Pancreas (tissue), 10 donors: ENCODE measurements at regions not wholly inside any gene's neighbourhood (a gene's known extent, or its start where the extent isn't known, plus 50 kb on each side); places are given as distances from the start of the nearest gene placed in this dataset.

ENCODE experiments used
- ATAC-seq, 4 donors: fragments of 200-7000 bp; cut with Tn5 transposase; one replicate each; pipeline versions ENCODE4 v1.8.0 to v1.9.1; 2020; ENCODE audit warnings: mild to moderate bottlenecking in 4 of 4, moderate library complexity in 4 of 4
- DNase-seq, 6 donors: peaks; one replicate each; pipeline ENCODE4 v3.0.0-alpha.2; 2020
- FAIRE-seq: peaks from 2 replicates; lab custom pipeline; 2012; peaks lifted over from hg19 to GRCh38; lab: Jason Lieb, UNC
- H3K27ac ChIP-seq, 4 donors: fragments of 200-600 bp; sonication (generic); 1 replicate in 3 of 4; 2 replicates in 1 of 4; pipeline versions ENCODE4 v1.5.0 to v1.8.0; 2020
- H3K27me3 ChIP-seq, 4 donors: fragments of 200-600 bp; one replicate each; pipeline ENCODE4 v1.8.0; 2021
- H3K36me3 ChIP-seq, 3 donors: fragments of 200-600 bp; sonication (generic) in 1 of 3; one replicate each; pipeline versions ENCODE4 v1.5.0 to v1.8.0; 2020 to 2021
- H3K4me1 ChIP-seq, 3 donors: fragments of 200-600 bp; one replicate each; pipeline ENCODE4 v1.8.0; 2021
- H3K4me3 ChIP-seq, 4 donors: fragments of 200-600 bp; sonication (generic) in 2 of 4; one replicate each; pipeline versions ENCODE4 v1.5.0 to v1.8.0; 2020 to 2021
- H3K9me3 ChIP-seq, 4 donors: fragments of 200-600 bp; one replicate each; pipeline ENCODE4 v1.8.0; 2021
- WGBS, 2 donors: extraction: QIAGEN DNeasy Blood & Tissue Kit; methylation state at CpG; one replicate each; pipeline ENCODE4 v1.1.7; 2013; 5-methylcytosine and 5-hydroxymethylcytosine counted together
- intact Hi-C, 3 donors: fragments of 100-400 bp; cut with DNase I; formaldehyde crosslinking; loops; one replicate each; pipeline versions ENCODE4 v1.11.1 to v1.14.2; 2022
- TF ChIP-seq, protein P1 (sequence below), 4 donors: fragments of 200-600 bp; sonication (generic) in 3 of 4; IDR thresholded peaks; one replicate each; pipeline versions ENCODE4 v1.5.0 to v1.8.0; 2021; ENCODE audit warnings: antibody characterized with exemption in 4 of 4
- donor health status: healthy with polysubstance abuse.
- donor health status: DM: no; HTN: no; CAD: no; lungs with moderate emphysema.
- donor health status: DM: no; HTN: no; CAD: no.
- donor health status: control.
- donor health status: control.
- donor health status: Bipolar disorder and iron deficiency.
- donor health status: DM: yes; HTN: yes; CAD: no.
- donor health status: DM: no; HTN: no; CAD: no.
- donor health status: DM: no; HTN: no; CAD: no.
- donor health status: DM: yes; HTN: yes; CAD: no.

DNA sequence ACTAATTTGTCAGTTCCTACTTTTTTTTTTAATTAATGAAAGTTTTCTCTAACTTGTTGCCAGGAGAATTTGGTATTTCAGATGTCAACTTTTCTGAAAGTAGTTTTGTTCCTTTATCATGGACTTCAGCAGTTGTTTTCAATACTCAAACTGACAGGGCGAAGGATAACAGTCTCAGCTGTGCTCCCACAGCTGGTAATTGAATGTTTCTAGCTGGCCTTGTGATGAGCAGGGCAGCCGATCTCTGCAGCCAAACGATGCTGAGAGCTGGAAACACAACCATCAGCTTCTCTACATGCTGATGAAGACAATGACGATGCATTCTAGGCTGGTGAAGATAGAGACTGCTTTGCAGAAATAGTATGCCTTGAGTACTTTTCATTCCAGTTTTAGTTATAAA is 130.0 kb upstream of the MAP9 start:
- no peaks in the 10 kb centered on the region for H3K9me3 ChIP-seq
- no peaks in the 10 kb centered on the region for H3K36me3 ChIP-seq
- DNase-seq: no peak
- TF ChIP-seq, protein P1, sequence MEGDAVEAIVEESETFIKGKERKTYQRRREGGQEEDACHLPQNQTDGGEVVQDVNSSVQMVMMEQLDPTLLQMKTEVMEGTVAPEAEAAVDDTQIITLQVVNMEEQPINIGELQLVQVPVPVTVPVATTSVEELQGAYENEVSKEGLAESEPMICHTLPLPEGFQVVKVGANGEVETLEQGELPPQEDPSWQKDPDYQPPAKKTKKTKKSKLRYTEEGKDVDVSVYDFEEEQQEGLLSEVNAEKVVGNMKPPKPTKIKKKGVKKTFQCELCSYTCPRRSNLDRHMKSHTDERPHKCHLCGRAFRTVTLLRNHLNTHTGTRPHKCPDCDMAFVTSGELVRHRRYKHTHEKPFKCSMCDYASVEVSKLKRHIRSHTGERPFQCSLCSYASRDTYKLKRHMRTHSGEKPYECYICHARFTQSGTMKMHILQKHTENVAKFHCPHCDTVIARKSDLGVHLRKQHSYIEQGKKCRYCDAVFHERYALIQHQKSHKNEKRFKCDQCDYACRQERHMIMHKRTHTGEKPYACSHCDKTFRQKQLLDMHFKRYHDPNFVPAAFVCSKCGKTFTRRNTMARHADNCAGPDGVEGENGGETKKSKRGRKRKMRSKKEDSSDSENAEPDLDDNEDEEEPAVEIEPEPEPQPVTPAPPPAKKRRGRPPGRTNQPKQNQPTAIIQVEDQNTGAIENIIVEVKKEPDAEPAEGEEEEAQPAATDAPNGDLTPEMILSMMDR (IDR thresholded peaks at IDR 0.05): no peak
- 50 to 52% methylated on average over 4 of the region's 4 CpGs for WGBS, 2 donors
- FAIRE-seq: no peak
- intact Hi-C loops: no loop called here
- no peak overlapping the region for H3K4me3 ChIP-seq
- H3K27ac ChIP-seq: no peak overlapping the region
- H3K4me1 ChIP-seq: no peaks in the 10 kb centered on the region
- no peak for ATAC-seq
- no peaks in the 10 kb centered on the region for H3K27me3 ChIP-seq

DNA sequence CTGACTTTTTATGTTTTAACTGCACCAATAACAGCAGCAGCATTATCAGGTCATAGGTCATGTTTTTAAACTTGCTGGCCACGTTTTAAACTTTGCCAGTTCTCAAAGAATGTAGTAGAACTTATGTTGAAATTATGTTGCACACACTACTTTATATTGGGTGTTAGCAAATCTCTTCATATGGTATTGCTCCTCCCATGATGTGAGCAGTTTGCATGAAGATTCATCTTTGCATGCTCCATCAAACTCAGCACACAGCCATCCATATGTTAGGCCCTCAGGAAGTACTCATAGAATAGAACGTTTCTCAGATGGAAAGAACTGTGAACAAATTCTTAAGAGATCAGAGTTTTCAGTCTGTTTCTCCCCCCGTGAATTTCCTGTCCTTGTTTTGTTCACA is 128.6 kb upstream of the MAP9 start:
- 44 to 47% methylated on average over 3 of the region's 3 CpGs for WGBS, 2 donors
- Histone ChIP-seq H3K4me1 (no peaks in the 10 kb centered on the region), H3K27ac (no peak overlapping the region), H3K36me3 (no peaks in the 10 kb centered on the region), H3K27me3 (no peaks in the 10 kb centered on the region), H3K4me3 (no peak overlapping the region), H3K9me3 (no peaks in the 10 kb centered on the region)
- TF ChIP-seq, protein P1 (IDR thresholded peaks at IDR 0.05): no peak
- no peak for DNase-seq
- intact Hi-C loops: no loop called here
- ATAC-seq: no peak
- no peak for FAIRE-seq

DNA sequence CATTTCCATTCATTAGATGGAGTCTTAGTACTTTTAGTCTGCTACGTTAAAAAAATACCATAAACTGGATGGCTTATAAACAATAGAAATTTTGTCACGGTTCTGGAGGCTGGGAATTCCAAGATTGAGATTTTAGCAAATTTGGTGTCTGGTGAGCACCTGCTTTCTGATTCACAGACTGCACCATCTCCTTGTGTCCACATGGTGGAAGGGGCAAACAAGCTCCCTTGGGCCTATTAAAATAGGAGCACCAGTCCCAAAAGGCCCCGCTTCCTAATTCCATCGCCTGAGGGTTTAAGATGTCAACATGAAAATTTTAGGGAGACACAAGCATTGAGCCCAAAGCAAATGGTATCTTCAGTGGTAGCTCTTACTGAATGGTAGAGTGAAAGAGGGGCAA is 120.5 kb upstream of the MAP9 start:
- ATAC-seq: no peak
- DNase-seq: no peak
- no peak for FAIRE-seq
- H3K27me3 ChIP-seq: no peaks in the 10 kb centered on the region
- TF ChIP-seq, protein P1 (IDR thresholded peaks at IDR 0.05): no peak
- H3K9me3 ChIP-seq: no peaks in the 10 kb centered on the region
- no peaks in the 10 kb centered on the region for H3K36me3 ChIP-seq
- H3K27ac ChIP-seq: no peak overlapping the region
- WGBS, 2 donors: 80 to 81% methylated on average over 4 of the region's 4 CpGs
- H3K4me1 ChIP-seq: no peaks in the 10 kb centered on the region
- intact Hi-C loops: no loop called here
- H3K4me3 ChIP-seq: no peak overlapping the region

DNA sequence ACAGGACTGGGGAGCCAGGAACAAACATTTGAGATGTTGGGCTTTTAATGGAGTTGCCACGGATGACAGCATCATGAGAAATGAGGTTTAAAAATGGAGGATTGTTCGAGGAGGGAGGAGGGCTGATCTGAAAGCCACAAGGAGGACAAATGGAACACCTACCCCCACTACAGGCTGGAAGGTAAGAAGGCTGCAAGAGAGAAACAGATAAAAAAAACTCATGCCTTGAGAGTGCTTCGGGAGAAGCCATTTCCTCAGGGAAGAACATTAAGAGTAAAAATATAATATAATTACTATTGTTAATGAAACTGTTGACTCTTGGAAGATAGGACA is 119.5 kb upstream of the MAP9 start:
- Histone ChIP-seq H3K4me3 (no peak overlapping the region), H3K4me1 (no peaks in the 10 kb centered on the region), H3K27ac (no peak overlapping the region), H3K36me3 (no peaks in the 10 kb centered on the region), H3K27me3 (no peaks in the 10 kb centered on the region), H3K9me3 (no peaks in the 10 kb centered on the region)
- FAIRE-seq (no peak), DNase-seq (no peak), ATAC-seq (no peak)
- intact Hi-C loops: no loop called here
- TF ChIP-seq, protein P1 (IDR thresholded peaks at IDR 0.05): no peak
- 58 to 64% methylated on average over 3 of the region's 3 CpGs for WGBS, 2 donors

DNA sequence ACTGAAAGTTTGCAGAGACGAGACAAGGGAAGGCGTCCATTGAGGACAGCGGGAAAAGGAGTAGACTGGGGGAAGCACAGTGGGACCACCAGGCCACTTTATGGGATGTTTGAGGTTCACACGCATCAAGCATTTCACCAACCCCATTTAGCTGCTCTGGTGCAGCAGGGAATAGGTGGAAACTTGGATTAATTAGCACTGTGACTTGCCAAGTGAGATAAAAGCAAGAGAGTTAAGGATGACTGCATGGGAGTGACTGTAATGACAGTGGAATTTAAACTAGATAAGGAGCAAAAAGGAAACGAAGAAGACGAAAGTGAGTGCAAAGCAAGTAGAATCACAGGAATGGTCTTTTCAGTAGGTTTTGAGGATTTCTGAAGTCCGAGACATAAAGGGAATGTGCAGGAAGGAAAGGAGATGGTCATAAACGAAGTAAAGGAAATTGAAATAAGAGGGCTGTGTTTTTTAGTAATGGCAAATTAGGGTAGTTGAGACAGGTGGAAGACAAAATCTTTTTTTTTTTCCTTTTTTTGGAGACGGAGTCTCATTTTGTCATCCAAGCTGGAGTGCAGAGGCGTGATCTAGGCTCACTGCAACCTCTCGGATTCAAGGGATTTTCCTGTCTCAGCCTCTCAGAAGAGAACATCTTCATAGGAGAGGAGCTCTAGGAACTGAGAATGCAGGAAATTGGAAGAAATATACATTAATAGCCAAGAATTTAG is 119.0 kb upstream of the MAP9 start:
- TF ChIP-seq, protein P1 (IDR thresholded peaks at IDR 0.05): no peak
- no peak overlapping the region for H3K27ac ChIP-seq
- FAIRE-seq: no peak
- no peaks in the 10 kb centered on the region for H3K9me3 ChIP-seq
- no peak for ATAC-seq
- H3K4me3 ChIP-seq: no peak overlapping the region
- no peaks in the 10 kb centered on the region for H3K27me3 ChIP-seq
- WGBS, 2 donors: 70 to 72% methylated on average over 11 of the region's 11 CpGs
- H3K36me3 ChIP-seq: no peaks in the 10 kb centered on the region
- no peak for DNase-seq
- H3K4me1 ChIP-seq: no peaks in the 10 kb centered on the region
- intact Hi-C loops: no loop called here
